Small intestine (tissue), 7 donors: ENCODE measurements at regions not wholly inside any gene's neighbourhood (a gene's known extent, or its start where the extent isn't known, plus 50 kb on each side); places are given as distances from the start of the nearest gene placed in this dataset.

ENCODE experiments used
- DNase-seq, 2 donors: peaks; one replicate each; pipeline versions ENCODE4 v3.0.0 to v3.0.0-alpha.2; 2013
- FAIRE-seq: peaks from 2 replicates; lab custom pipeline; 2012; peaks lifted over from hg19 to GRCh38; lab: Jason Lieb, UNC
- H3K27ac ChIP-seq, 3 donors: one replicate each; pipeline ENCODE4 v1.5.1; 2013; ENCODE audit warnings: low read length in 2 of 3, mild to moderate bottlenecking in 2 of 3, control low read depth in 1 of 3, inconsistent platforms in 1 of 3, low read depth in 1 of 3, moderate library complexity in 1 of 3
- H3K27me3 ChIP-seq, 3 donors: one replicate each; pipeline ENCODE4 v1.6.1; 2013; ENCODE audit warnings: low read length in 3 of 3, inconsistent platforms in 1 of 3; ENCODE audit not compliant: control insufficient read depth in 3 of 3, insufficient read depth in 3 of 3
- H3K36me3 ChIP-seq, 3 donors: one replicate each; pipeline ENCODE4 v1.6.1; 2013; ENCODE audit warnings: low read length in 3 of 3, inconsistent platforms in 1 of 3, low read depth in 1 of 3, mild to moderate bottlenecking in 1 of 3, moderate library complexity in 1 of 3; ENCODE audit not compliant: control insufficient read depth in 3 of 3, insufficient read depth in 2 of 3
- H3K4me1 ChIP-seq, 3 donors: one replicate each; pipeline ENCODE4 v1.6.1; 2013; ENCODE audit warnings: low read length in 2 of 3, inconsistent platforms in 1 of 3, low read depth in 1 of 3, mild to moderate bottlenecking in 1 of 3, moderate library complexity in 1 of 3; ENCODE audit not compliant: control insufficient read depth in 3 of 3, insufficient read depth in 2 of 3
- H3K4me3 ChIP-seq, 3 donors: one replicate each; pipeline ENCODE4 v1.5.1; 2013; ENCODE audit warnings: low read length in 3 of 3, control low read depth in 1 of 3, inconsistent platforms in 1 of 3, low read depth in 1 of 3, mild to moderate bottlenecking in 1 of 3, moderate library complexity in 1 of 3
- H3K9me3 ChIP-seq, 2 donors: one replicate each; pipeline ENCODE4 v1.6.1; 2013; ENCODE audit warnings: low read depth in 1 of 2, low read length in 1 of 2; ENCODE audit not compliant: control insufficient read depth in 2 of 2, insufficient read depth in 1 of 2
- WGBS, 3 donors: extraction: QIAGEN DNeasy Blood & Tissue Kit; methylation state at CpG; one replicate each; pipeline ENCODE4 v1.1.7; 2013; 5-methylcytosine and 5-hydroxymethylcytosine counted together
- donor health status: healthy with polysubstance abuse.
- donor health status: control.
- donor health status: control.
- donor health status: Bipolar disorder and iron deficiency.
- donor health status: healthy.

- Histone ChIP-seq H3K27ac (no peak overlapping the region), H3K36me3 (no peaks in the 10 kb centered on the region), H3K4me3 (no peak overlapping the region), H3K9me3 (no peaks in the 10 kb centered on the region), H3K27me3 (no peaks in the 10 kb centered on the region), H3K4me1 (no peaks in the 10 kb centered on the region)
- FAIRE-seq = no peak
- 21 to 43% (median 35%) methylated on average over 2 of the region's 2 CpGs for WGBS, 3 donors
- DNase-seq = no peak
Measured at GRCh38 chr16:64109241-64109640, 1012.6 kb downstream of the CDH11 start.

GRCh38 chr16:64102654-64103053 lies 1019.2 kb downstream of the CDH11 start:
- no peaks in the 10 kb centered on the region for H3K9me3 ChIP-seq
- no peak overlapping the region for H3K4me3 ChIP-seq
- DNase-seq = no peak
- 57 to 68% (median 61%) methylated on average over 2 of the region's 2 CpGs for WGBS, 3 donors
- H3K27me3 ChIP-seq = no peaks in the 10 kb centered on the region
- no peaks in the 10 kb centered on the region for H3K4me1 ChIP-seq
- FAIRE-seq = no peak
- H3K27ac ChIP-seq = no peak overlapping the region
- no peaks in the 10 kb centered on the region for H3K36me3 ChIP-seq

- no peak for FAIRE-seq
- Histone ChIP-seq H3K27me3 (no peaks in the 10 kb centered on the region), H3K27ac (no peak overlapping the region), H3K9me3 (no peaks in the 10 kb centered on the region), H3K4me3 (no peak overlapping the region), H3K36me3 (no peaks in the 10 kb centered on the region), H3K4me1 (no peaks in the 10 kb centered on the region)
- DNase-seq = no peak
- 79 to 81% (median 80%) methylated on average over 1 of the region's 1 CpG for WGBS, 3 donors
Measured at GRCh38 chr16:64098451-64098850, 1023.4 kb downstream of the CDH11 start.

- Histone ChIP-seq H3K27me3 (no peaks in the 10 kb centered on the region), H3K36me3 (no peaks in the 10 kb centered on the region), H3K9me3 (no peaks in the 10 kb centered on the region), H3K27ac (no peak overlapping the region), H3K4me1 (no peaks in the 10 kb centered on the region), H3K4me3 (no peak overlapping the region)
- 72 to 89% (median 84%) methylated on average over 1 of the region's 1 CpG for WGBS, 3 donors
- no peak for DNase-seq
- no peak for FAIRE-seq
Measured at GRCh38 chr16:64096689-64097088, 1025.2 kb downstream of the CDH11 start.

- DNase-seq (no peak), FAIRE-seq (no peak)
- Histone ChIP-seq H3K4me1 (no peaks in the 10 kb centered on the region), H3K36me3 (no peaks in the 10 kb centered on the region), H3K4me3 (no peak overlapping the region), H3K9me3 (no peaks in the 10 kb centered on the region), H3K27ac (no peak overlapping the region), H3K27me3 (no peaks in the 10 kb centered on the region)
- WGBS, 3 donors = 72 to 77% (median 72%) methylated on average over 7 of the region's 7 CpGs
Measured at GRCh38 chr16:64094992-64095634, 1026.8 kb downstream of the CDH11 start.

GRCh38 chr16:64094181-64094965 lies 1027.5 kb downstream of the CDH11 start:
- DNase-seq (no peak), FAIRE-seq (no peak)
- Histone ChIP-seq H3K36me3 (no peaks in the 10 kb centered on the region), H3K4me1 (no peaks in the 10 kb centered on the region), H3K27me3 (no peaks in the 10 kb centered on the region), H3K27ac (no peak overlapping the region), H3K4me3 (no peak overlapping the region), H3K9me3 (no peaks in the 10 kb centered on the region)
- WGBS, 3 donors = 67 to 72% (median 69%) methylated on average over 4 of the region's 4 CpGs

GRCh38 chr16:64092271-64092670 lies 1029.6 kb downstream of the CDH11 start:
- WGBS, 3 donors = 73 to 76% (median 74%) methylated on average over 3 of the region's 3 CpGs
- Histone ChIP-seq H3K27me3 (no peaks in the 10 kb centered on the region), H3K36me3 (no peaks in the 10 kb centered on the region), H3K9me3 (no peaks in the 10 kb centered on the region), H3K4me3 (no peak overlapping the region), H3K4me1 (no peaks in the 10 kb centered on the region), H3K27ac (no peak overlapping the region)
- FAIRE-seq = no peak
- DNase-seq = no peak

GRCh38 chr16:64090327-64090726 lies 1031.5 kb downstream of the CDH11 start:
- Histone ChIP-seq H3K36me3 (no peaks in the 10 kb centered on the region), H3K27ac (no peak overlapping the region), H3K4me1 (no peaks in the 10 kb centered on the region), H3K4me3 (no peak overlapping the region), H3K27me3 (no peaks in the 10 kb centered on the region), H3K9me3 (no peaks in the 10 kb centered on the region)
- WGBS, 3 donors = 45 to 59% (median 49%) methylated on average over 2 of the region's 2 CpGs
- DNase-seq (no peak), FAIRE-seq (no peak)
